RWPE1 (cell line): ENCODE measurements at regions not wholly inside any gene's neighbourhood (a gene's known extent, or its start where the extent isn't known, plus 50 kb on each side); places are given as distances from the start of the nearest gene placed in this dataset.

Experiments used
- CTCF ChIA-PET: fragments of 350-600 bp; sonication (Branson Sonifier 250); formaldehyde crosslinking; extraction: SDS; loops from one replicate; lab custom pipeline; 2021; lab: Yijun Ruan, JAX
- POLR2A ChIA-PET: fragments of 400-600 bp; formaldehyde crosslinking; extraction: SDS; loops from one replicate; lab custom pipeline; 2020; ENCODE audit warnings: antibody characterized with exemption; ENCODE audit not compliant: low non-redundant PET; lab: Yijun Ruan, JAX
- DNase-seq: peaks from one replicate; pipeline ENCODE4 v3.0.0; 2012; ENCODE audit warnings: low spot score
- H3K27ac ChIP-seq: fragments of 450-650 bp; 2 replicates; pipeline ENCODE4 v1.5.1; 2017
- CTCF ChIP-seq: fragments of 450-650 bp; conservative IDR thresholded peaks from 2 replicates; pipeline ENCODE4 v1.5.1; 2017; ENCODE audit warnings: low read depth, mild to moderate bottlenecking

- ChIA-PET CTCF (no interaction called here), POLR2A (no interaction called here)
- DNase-seq = no peak
These were observed 183.1 kb downstream of the ALG10 start for GRCh38 chr12:34205401-34205800.

GRCh38 chr12:34206061-34206785, 183.9 kb downstream of the ALG10 start:
- POLR2A ChIA-PET = no interaction called here
- no peak for TF ChIP-seq CTCF
- no peak overlapping the region for H3K27ac ChIP-seq
- CTCF ChIA-PET = no interaction called here
- DNase-seq = no peak

More at GRCh38 chr12:34205401-34205800, 183.1 kb downstream of the ALG10 start:
- no peak overlapping the region for H3K27ac ChIP-seq
- TF ChIP-seq CTCF = no peak

GRCh38 chr12:34207858-34208257, 185.6 kb downstream of the ALG10 start:
- no peak for TF ChIP-seq CTCF
- CTCF ChIA-PET = no interaction called here
- POLR2A ChIA-PET = no interaction called here
- no peak for DNase-seq
- no peak overlapping the region for H3K27ac ChIP-seq

GRCh38 chr12:34208331-34209258, 186.3 kb downstream of the ALG10 start:
- TF ChIP-seq CTCF = no peak
- CTCF ChIA-PET = no interaction called here
- no peak overlapping the region for H3K27ac ChIP-seq
- DNase-seq = no peak
- POLR2A ChIA-PET = no interaction called here

GRCh38 chr12:34209259-34209835, 187.1 kb downstream of the ALG10 start:
- TF ChIP-seq CTCF = no peak
- ChIA-PET POLR2A (no interaction called here), CTCF (no interaction called here)
- DNase-seq = no peak
- H3K27ac ChIP-seq = no peak overlapping the region

GRCh38 chr12:34210183-34210582, 187.9 kb downstream of the ALG10 start:
- ChIA-PET CTCF (no interaction called here), POLR2A (interaction anchor here (0.6 kb wide), 1 partner anchor 21 kb away, joined by 3 read pairs; no protein-coding TSS in a partner anchor)
- no peak overlapping the region for H3K27ac ChIP-seq
- no peak for TF ChIP-seq CTCF
- DNase-seq = no peak
